ENCODE measurements at regions not wholly inside any gene's neighbourhood (a gene's known extent, or its start where the extent isn't known, plus 50 kb on each side); places are given as distances from the start of the nearest gene placed in this dataset.
"Not testable (repeated sequence)": the region's sequence is repeated elsewhere in the genome, so short reads cannot be mapped to it uniquely, and the experiment has no call there.

- DNase-seq (ENCODE audit: low read depth in 2 of 2), result no peak
These were observed 164.1 kb upstream of the NEBL start for GRCh38 chr10:21061184-21061583.

GRCh38 chr10:21060626-21061025, 163.5 kb upstream of the NEBL start:
- DNase-seq (ENCODE audit: low read depth in 2 of 2), result no peak

GRCh38 chr10:21057989-21058388, 160.9 kb upstream of the NEBL start:
- DNase-seq (ENCODE audit: low read depth in 2 of 2), result no peak

GRCh38 chr10:21057436-21057835, 160.3 kb upstream of the NEBL start:
- DNase-seq (ENCODE audit: low read depth in 2 of 2), result no peak

- no peak for DNase-seq (ENCODE audit: low read depth in 2 of 2)
These were observed 159.3 kb upstream of the NEBL start for GRCh38 chr10:21056461-21056860.

GRCh38 chr10:21055339-21056135, 158.4 kb upstream of the NEBL start:
- no peak for DNase-seq (ENCODE audit: low read depth in 2 of 2)

- DNase-seq (ENCODE audit: low read depth in 2 of 2), result no peak
These were observed 157.0 kb upstream of the NEBL start for GRCh38 chr10:21053953-21054690.

- DNase-seq (ENCODE audit: low read depth in 2 of 2), result no peak
These were observed 155.6 kb upstream of the NEBL start for GRCh38 chr10:21052709-21053104.

- DNase-seq (ENCODE audit: low read depth in 2 of 2), result no peak
These were observed 155.1 kb upstream of the NEBL start for GRCh38 chr10:21052072-21052708.

GRCh38 chr10:21049482-21049881, 152.4 kb upstream of the NEBL start:
- no peak for DNase-seq (ENCODE audit: low read depth in 2 of 2)

GRCh38 chr10:21048068-21048467, 151.0 kb upstream of the NEBL start:
- no peak for DNase-seq (ENCODE audit: low read depth in 2 of 2)

GRCh38 chr10:21047511-21047910, 150.4 kb upstream of the NEBL start:
- no peak for DNase-seq (ENCODE audit: low read depth in 2 of 2)

- DNase-seq (ENCODE audit: low read depth in 2 of 2), result no peak
These were observed 150.0 kb upstream of the NEBL start for GRCh38 chr10:21047096-21047495.

- DNase-seq (ENCODE audit: low read depth in 2 of 2), result no peak
These were observed 145.9 kb upstream of the NEBL start for GRCh38 chr10:21043044-21043443.

- no peak for DNase-seq (ENCODE audit: low read depth in 2 of 2)
These were observed 145.4 kb upstream of the NEBL start for GRCh38 chr10:21042536-21042935.

- DNase-seq (ENCODE audit: low read depth in 2 of 2), result no peak
These were observed 144.8 kb upstream of the NEBL start for GRCh38 chr10:21041763-21042458.

GRCh38 chr10:21039721-21040120, 142.6 kb upstream of the NEBL start:
- DNase-seq (ENCODE audit: low read depth in 2 of 2), result no peak

- no peak for DNase-seq (ENCODE audit: low read depth in 2 of 2)
These were observed 139.6 kb upstream of the NEBL start for GRCh38 chr10:21036757-21037156.

- not testable (repeated sequence) for DNase-seq (ENCODE audit: low read depth in 2 of 2)
These were observed 137.7 kb upstream of the NEBL start for GRCh38 chr10:21034770-21035169.

- no peak for DNase-seq (ENCODE audit: low read depth in 2 of 2)
These were observed 137.1 kb upstream of the NEBL start for GRCh38 chr10:21034241-21034640.

GRCh38 chr10:21032587-21033319, 135.6 kb upstream of the NEBL start:
- DNase-seq (ENCODE audit: low read depth in 2 of 2), result no peak
